WTC11 (cell line): ENCODE measurements at regions not wholly inside any gene's neighbourhood (a gene's known extent, or its start where the extent isn't known, plus 50 kb on each side); places are given as distances from the start of the nearest gene placed in this dataset.

Experiments used
- ATF6 ChIP-seq: sonication (generic); formaldehyde crosslinking; IDR thresholded peaks from 2 replicates; pipeline ENCODE4 v1.8.1; 2023; ENCODE audit warnings: mild to moderate bottlenecking, missing genetic modification reagents
- IRF1 ChIP-seq: sonication (generic); formaldehyde crosslinking; IDR thresholded peaks from 2 replicates; pipeline ENCODE4 v1.8.0; 2023; ENCODE audit warnings: missing genetic modification reagents
- MLX ChIP-seq: sonication (generic); formaldehyde crosslinking; IDR thresholded peaks from 2 replicates; pipeline ENCODE4 v1.8.1; 2023; ENCODE audit warnings: mild to moderate bottlenecking, missing genetic modification reagents, moderate library complexity
- NFE2L1 ChIP-seq: sonication (generic); formaldehyde crosslinking; IDR thresholded peaks from 2 replicates; pipeline ENCODE4 v1.8.1; 2023; ENCODE audit warnings: missing genetic modification reagents
- NR1H2 ChIP-seq: sonication (generic); formaldehyde crosslinking; IDR thresholded peaks from 2 replicates; pipeline ENCODE4 v1.9.0; 2021; ENCODE audit warnings: mild to moderate bottlenecking, moderate library complexity, missing genetic modification reagents
- RELA ChIP-seq: sonication (generic); formaldehyde crosslinking; IDR thresholded peaks from 2 replicates; pipeline ENCODE4 v1.8.1; 2022; ENCODE audit warnings: missing genetic modification reagents, mild to moderate bottlenecking, borderline replicate concordance
- TEAD4 ChIP-seq: sonication (generic); formaldehyde crosslinking; IDR thresholded peaks from 2 replicates; pipeline ENCODE4 v1.8.0; 2022; ENCODE audit warnings: mild to moderate bottlenecking, missing genetic modification reagents
- ZNF138 ChIP-seq: sonication (generic); formaldehyde crosslinking; conservative IDR thresholded peaks from 2 replicates; pipeline ENCODE4 v1.8.1; 2022; ENCODE audit warnings: mild to moderate bottlenecking, moderate library complexity, missing genetic modification reagents
- TF ChIP-seq, protein P1 (sequence below): fragments of 200-600 bp; IDR thresholded peaks from 2 replicates; pipeline ENCODE4 v1.8.0; 2022; ENCODE audit warnings: antibody characterized with exemption
- TF ChIP-seq, protein P2 (sequence below): sonication (generic); formaldehyde crosslinking; IDR thresholded peaks from 2 replicates; pipeline ENCODE4 v1.8.0; 2022; ENCODE audit warnings: mild to moderate bottlenecking, missing genetic modification reagents
- TF ChIP-seq, protein P3 (sequence below): sonication (generic); formaldehyde crosslinking; IDR thresholded peaks from 2 replicates; pipeline ENCODE4 v1.8.1; 2023; ENCODE audit warnings: mild to moderate bottlenecking, missing genetic modification reagents

GRCh38 chr6:92130944-92131343 lies 1288.4 kb downstream of the EPHA7 start:
- TF ChIP-seq, protein P1, sequence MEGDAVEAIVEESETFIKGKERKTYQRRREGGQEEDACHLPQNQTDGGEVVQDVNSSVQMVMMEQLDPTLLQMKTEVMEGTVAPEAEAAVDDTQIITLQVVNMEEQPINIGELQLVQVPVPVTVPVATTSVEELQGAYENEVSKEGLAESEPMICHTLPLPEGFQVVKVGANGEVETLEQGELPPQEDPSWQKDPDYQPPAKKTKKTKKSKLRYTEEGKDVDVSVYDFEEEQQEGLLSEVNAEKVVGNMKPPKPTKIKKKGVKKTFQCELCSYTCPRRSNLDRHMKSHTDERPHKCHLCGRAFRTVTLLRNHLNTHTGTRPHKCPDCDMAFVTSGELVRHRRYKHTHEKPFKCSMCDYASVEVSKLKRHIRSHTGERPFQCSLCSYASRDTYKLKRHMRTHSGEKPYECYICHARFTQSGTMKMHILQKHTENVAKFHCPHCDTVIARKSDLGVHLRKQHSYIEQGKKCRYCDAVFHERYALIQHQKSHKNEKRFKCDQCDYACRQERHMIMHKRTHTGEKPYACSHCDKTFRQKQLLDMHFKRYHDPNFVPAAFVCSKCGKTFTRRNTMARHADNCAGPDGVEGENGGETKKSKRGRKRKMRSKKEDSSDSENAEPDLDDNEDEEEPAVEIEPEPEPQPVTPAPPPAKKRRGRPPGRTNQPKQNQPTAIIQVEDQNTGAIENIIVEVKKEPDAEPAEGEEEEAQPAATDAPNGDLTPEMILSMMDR = no peak
- TF ChIP-seq MLX (no peak), TEAD4 (CRISPR knock-in tag) (no peak), RELA (CRISPR knock-in tag) (no peak), NR1H2 (no peak), NFE2L1 (CRISPR knock-in tag) (no peak), IRF1 (CRISPR knock-in tag) (no peak), ZNF138 (CRISPR knock-in tag) (no peak), ATF6 (no peak)
- TF ChIP-seq, protein P2, sequence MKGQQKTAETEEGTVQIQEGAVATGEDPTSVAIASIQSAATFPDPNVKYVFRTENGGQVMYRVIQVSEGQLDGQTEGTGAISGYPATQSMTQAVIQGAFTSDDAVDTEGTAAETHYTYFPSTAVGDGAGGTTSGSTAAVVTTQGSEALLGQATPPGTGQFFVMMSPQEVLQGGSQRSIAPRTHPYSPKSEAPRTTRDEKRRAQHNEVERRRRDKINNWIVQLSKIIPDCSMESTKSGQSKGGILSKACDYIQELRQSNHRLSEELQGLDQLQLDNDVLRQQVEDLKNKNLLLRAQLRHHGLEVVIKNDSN (CRISPR knock-in tag) = no peak
- TF ChIP-seq, protein P3, sequence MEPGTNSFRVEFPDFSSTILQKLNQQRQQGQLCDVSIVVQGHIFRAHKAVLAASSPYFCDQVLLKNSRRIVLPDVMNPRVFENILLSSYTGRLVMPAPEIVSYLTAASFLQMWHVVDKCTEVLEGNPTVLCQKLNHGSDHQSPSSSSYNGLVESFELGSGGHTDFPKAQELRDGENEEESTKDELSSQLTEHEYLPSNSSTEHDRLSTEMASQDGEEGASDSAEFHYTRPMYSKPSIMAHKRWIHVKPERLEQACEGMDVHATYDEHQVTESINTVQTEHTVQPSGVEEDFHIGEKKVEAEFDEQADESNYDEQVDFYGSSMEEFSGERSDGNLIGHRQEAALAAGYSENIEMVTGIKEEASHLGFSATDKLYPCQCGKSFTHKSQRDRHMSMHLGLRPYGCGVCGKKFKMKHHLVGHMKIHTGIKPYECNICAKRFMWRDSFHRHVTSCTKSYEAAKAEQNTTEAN (CRISPR knock-in tag) = no peak
